Activated naive CD8-positive, alpha-beta T cell treated with anti-CD3 and anti-CD28 coated beads, Interleukin-2, amount 50 U/mL, for 24 hours (primary cell): ENCODE measurements at regions not wholly inside any gene's neighbourhood (a gene's known extent, or its start where the extent isn't known, plus 50 kb on each side); places are given as distances from the start of the nearest gene placed in this dataset.
A peak's percentile ranks its signal among the peaks of the same experiment; 100 is the strongest.

Experiments used
- ATAC-seq: fragments of 150-1000 bp; cut with Tn5 transposase; one replicate; pipeline ENCODE4 v1.10.0; 2021
- DNase-seq: peaks from one replicate; pipeline ENCODE4 v3.0.0; 2021
- H3K27ac Mint-ChIP-seq: one replicate; pipeline ENCODE4 v1.8.0; 2021; ENCODE audit warnings: mild to moderate bottlenecking, mixed read lengths
- H3K27me3 Mint-ChIP-seq: one replicate; pipeline ENCODE4 v1.8.0; 2021; ENCODE audit warnings: mixed read lengths
- H3K36me3 Mint-ChIP-seq: one replicate; pipeline ENCODE4 v1.8.0; 2021; ENCODE audit warnings: low read depth, mixed read lengths
- H3K4me1 Mint-ChIP-seq: one replicate; pipeline ENCODE4 v1.8.0; 2021; ENCODE audit warnings: mixed read lengths
- H3K4me3 Mint-ChIP-seq: one replicate; pipeline ENCODE4 v1.8.0; 2021; ENCODE audit warnings: mild to moderate bottlenecking, moderate library complexity, mixed read lengths
- H3K9me3 Mint-ChIP-seq: one replicate; pipeline ENCODE4 v1.8.0; 2021; ENCODE audit warnings: mixed read lengths

DNA sequence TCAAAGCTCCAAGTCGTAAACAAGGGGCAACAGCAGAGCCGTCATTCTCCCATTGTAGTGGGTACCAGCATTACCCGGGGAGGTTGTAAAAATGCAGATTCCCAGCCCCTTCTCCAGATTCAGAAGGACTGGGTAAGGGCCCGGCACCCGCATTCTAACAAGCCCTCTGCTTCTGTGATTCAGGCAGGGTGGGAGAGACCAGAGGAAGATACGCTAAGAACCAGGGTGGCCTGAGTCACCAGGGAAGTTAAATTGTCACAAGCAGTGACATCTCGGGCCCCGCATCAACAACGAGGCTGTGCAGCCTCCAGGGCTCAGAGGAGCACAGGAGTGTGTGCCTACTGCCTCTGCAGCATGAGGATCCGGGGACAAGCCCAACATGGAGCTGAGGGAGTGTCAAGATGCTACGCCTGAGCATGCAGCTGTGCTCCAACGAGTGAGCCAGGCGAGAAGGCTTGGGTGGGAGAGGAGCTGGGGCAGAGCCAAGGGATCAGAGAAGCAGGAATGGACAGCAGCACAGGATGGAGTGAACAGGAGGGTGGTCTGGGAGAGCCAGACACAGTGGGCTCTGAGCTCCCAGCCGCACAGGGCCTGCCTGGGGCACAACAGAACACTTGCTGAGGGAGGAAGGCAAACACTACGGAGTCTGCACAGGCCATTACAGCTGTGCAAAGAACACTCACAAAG, 68.5 kb downstream of the CPN2 start:
- no peak overlapping the region for H3K4me3 Mint-ChIP-seq

DNA sequence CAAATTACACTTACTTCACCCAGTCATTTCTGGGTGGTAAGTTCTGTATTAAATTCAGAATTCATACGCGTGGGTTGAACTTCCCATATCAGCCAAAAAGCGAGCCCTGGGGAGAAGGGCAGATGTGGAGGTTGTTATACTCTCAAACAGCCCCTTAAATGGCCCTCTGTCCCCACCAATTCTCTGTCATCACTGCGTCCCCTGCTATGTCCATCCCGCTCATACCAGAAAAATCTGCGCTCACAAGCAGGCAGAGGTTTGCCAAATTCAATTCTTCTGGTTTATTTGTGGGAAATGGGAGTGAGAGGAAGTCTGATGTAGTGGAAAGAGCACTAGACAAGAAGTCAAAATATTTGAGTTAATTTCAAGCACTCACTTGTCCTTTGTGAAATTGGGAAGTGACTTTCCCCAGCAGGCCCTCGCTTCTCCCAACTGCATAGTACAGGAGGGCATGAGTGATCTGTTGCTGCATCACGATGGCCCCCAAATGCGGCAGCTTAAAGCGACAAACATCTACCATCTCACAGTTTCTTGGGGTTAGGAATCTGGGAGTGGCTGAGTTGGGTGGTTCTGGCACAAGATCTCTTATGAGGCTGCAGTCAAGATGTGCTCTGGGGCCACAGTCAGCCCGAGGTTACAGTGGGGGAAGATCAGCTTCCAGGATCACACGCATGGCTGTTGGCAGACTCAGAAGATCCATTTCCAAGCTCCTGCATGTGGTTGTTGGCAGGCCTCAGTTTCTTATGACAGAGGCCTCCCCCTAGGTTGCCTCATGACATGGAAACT, 67.7 kb downstream of the CPN2 start:
- ATAC-seq (no peak), DNase-seq (no peak)
- no peaks in the 10 kb centered on the region for H3K4me1 Mint-ChIP-seq
- peaks cover 3% of the 10 kb centered on the region for H3K27me3 Mint-ChIP-seq
- H3K9me3 Mint-ChIP-seq: no peaks in the 10 kb centered on the region
- no peaks in the 10 kb centered on the region for H3K36me3 Mint-ChIP-seq
- H3K4me3 Mint-ChIP-seq: no peak overlapping the region
- H3K27ac Mint-ChIP-seq: no peak overlapping the region

More for the DNA sequence above, 68.5 kb downstream of the CPN2 start:
- Mint-ChIP-seq H3K4me1 (no peaks in the 10 kb centered on the region), H3K27ac (no peak overlapping the region), H3K9me3 (no peaks in the 10 kb centered on the region), H3K27me3 (no peaks in the 10 kb centered on the region), H3K36me3 (no peaks in the 10 kb centered on the region)
- no peak for ATAC-seq
- no peak for DNase-seq

GRCh38 chr3:194284351-194284750, 66.8 kb downstream of the CPN2 start:
- DNase-seq (no peak), ATAC-seq (no peak)
- Mint-ChIP-seq H3K4me3 (no peak overlapping the region), H3K36me3 (no peaks in the 10 kb centered on the region), H3K9me3 (no peaks in the 10 kb centered on the region), H3K27me3 (peaks cover 3% of the 10 kb centered on the region), H3K27ac (no peak overlapping the region), H3K4me1 (no peaks in the 10 kb centered on the region)

DNA sequence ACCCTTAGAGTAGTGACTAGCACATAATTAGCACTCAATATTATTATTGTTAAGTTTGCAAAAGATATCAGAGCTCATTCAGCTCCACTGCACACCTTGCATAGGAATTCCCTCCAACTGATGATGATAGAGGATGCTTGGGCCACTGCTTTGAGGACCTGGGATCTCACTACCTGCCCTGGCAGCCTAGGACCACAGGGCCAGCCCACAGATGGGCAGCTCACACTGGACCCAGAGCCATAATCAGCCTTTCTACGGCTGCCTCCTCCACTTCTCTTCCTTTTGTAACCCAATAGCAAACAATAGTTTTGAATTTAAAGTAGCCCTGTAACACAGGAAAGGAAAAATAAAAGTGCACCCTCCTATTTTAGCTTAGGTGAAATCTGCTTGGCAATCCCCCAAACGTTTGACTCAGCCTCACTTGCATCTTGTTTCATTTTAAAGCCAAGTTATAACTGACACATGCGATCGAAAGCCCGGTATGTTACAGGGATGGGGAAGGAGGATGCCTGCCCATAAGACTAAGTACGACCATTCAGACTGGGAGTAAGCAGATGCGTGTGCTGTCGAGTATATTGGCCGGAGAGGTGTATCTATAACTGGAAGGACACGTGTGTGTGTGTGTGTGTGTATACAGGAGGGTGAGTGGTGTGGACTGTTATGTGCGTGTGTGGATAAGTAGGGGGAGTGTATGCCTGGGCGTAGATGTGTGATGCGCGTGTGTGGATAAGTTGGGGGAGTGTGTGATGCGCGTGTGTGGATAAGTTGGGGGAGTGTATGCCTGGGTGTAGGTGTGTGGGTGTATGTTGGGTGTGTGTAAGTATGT, 65.9 kb downstream of the CPN2 start:
- H3K36me3 Mint-ChIP-seq: no peaks in the 10 kb centered on the region

GRCh38 chr3:194285850-194286197, 65.3 kb downstream of the CPN2 start:
- peaks cover 8% of the 10 kb centered on the region for H3K27me3 Mint-ChIP-seq
- no peak overlapping the region for H3K4me3 Mint-ChIP-seq
- no peak for DNase-seq
- no peak for ATAC-seq
- no peaks in the 10 kb centered on the region for H3K9me3 Mint-ChIP-seq
- H3K27ac Mint-ChIP-seq: no peak overlapping the region
- H3K4me1 Mint-ChIP-seq: no peaks in the 10 kb centered on the region
- H3K36me3 Mint-ChIP-seq: no peaks in the 10 kb centered on the region

More for the DNA sequence above, 65.9 kb downstream of the CPN2 start:
- Mint-ChIP-seq H3K27me3 (peaks cover 6% of the 10 kb centered on the region), H3K4me3 (no peak overlapping the region), H3K4me1 (no peaks in the 10 kb centered on the region), H3K27ac (no peak overlapping the region), H3K9me3 (no peaks in the 10 kb centered on the region)
- DNase-seq (no peak), ATAC-seq (peak; percentile 24)

- Mint-ChIP-seq H3K27ac (no peak overlapping the region), H3K36me3 (no peaks in the 10 kb centered on the region), H3K27me3 (peaks cover 8% of the 10 kb centered on the region), H3K9me3 (no peaks in the 10 kb centered on the region), H3K4me1 (no peaks in the 10 kb centered on the region), H3K4me3 (no peak overlapping the region)
- ATAC-seq: no peak
- DNase-seq: no peak
Observed at GRCh38 chr3:194286375-194287146, 64.6 kb downstream of the CPN2 start.

DNA sequence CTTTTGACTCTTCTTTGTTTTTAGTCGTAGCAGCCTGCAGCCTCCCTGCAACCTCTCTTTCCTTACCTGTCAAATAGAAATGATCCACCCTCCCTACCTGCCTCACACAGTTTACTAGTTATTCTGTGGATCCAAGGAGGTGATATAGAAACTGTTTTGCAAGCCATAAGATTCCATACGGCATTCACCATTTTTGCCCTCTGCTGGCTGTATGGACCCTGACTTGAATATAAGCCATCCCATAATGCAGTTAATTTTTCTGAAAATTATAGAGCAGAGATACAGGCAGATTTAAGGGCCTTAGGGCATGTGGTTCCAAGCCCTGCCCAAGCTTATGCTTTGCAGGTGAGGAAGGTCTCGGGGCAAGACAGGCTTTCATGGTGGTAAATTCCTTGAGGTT, 63.8 kb downstream of the CPN2 start:
- no peak overlapping the region for H3K27ac Mint-ChIP-seq
- DNase-seq: no peak
- H3K27me3 Mint-ChIP-seq: peaks cover 8% of the 10 kb centered on the region
- H3K9me3 Mint-ChIP-seq: no peaks in the 10 kb centered on the region
- no peaks in the 10 kb centered on the region for H3K4me1 Mint-ChIP-seq
- ATAC-seq: no peak
- no peak overlapping the region for H3K4me3 Mint-ChIP-seq
- H3K36me3 Mint-ChIP-seq: no peaks in the 10 kb centered on the region

- no peaks in the 10 kb centered on the region for H3K9me3 Mint-ChIP-seq
- H3K27me3 Mint-ChIP-seq: peaks cover 8% of the 10 kb centered on the region
- no peak overlapping the region for H3K4me3 Mint-ChIP-seq
- no peak overlapping the region for H3K27ac Mint-ChIP-seq
- DNase-seq: no peak
- H3K36me3 Mint-ChIP-seq: no peaks in the 10 kb centered on the region
- no peaks in the 10 kb centered on the region for H3K4me1 Mint-ChIP-seq
- no peak for ATAC-seq
Observed at GRCh38 chr3:194287977-194288706, 63.0 kb downstream of the CPN2 start.
